HG03342 (cell line): ENCODE measurements at regions not wholly inside any gene's neighbourhood (a gene's known extent, or its start where the extent isn't known, plus 50 kb on each side); places are given as distances from the start of the nearest gene placed in this dataset.
"Not testable (repeated sequence)": the region's sequence is repeated elsewhere in the genome, so short reads cannot be mapped to it uniquely, and the experiment has no call there.

ENCODE experiments used
- ATAC-seq: cut with Tn5 transposase; IDR thresholded peaks from one replicate; pipeline ENCODE4 v1.9.1; 2021; ENCODE audit warnings: mild to moderate bottlenecking, moderate library complexity; ENCODE audit not compliant: unreplicated experiment

DNA sequence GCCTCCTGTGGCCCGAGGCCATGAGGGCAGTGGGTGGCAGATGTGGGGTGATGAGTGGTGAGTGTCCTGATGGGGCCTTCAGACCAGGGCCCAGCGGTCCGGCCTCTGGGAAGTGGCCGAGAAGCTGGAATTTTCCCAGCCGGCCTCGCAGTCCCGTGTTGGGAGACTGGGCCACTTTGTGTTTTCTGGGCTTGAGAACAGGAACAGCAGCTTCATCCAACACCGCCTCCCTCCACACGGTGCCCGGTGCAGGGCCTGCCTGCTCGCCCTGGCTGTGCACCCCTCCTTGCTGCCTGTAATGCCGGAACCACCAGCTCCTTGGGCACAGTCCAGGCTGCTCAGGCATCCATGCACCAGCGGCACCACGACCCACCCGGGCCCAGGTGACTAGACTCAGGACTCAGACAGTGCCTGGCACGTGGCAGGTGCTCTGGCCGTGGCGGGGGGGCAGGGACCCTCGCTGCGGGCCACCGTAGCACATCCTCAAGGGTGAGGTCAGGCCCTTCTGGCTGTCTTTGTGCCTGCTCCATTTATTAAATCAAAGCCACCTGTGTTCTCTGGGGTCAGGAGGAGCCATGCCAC, 194.7 kb downstream of the BANP start:
- not testable (repeated sequence) for ATAC-seq

DNA sequence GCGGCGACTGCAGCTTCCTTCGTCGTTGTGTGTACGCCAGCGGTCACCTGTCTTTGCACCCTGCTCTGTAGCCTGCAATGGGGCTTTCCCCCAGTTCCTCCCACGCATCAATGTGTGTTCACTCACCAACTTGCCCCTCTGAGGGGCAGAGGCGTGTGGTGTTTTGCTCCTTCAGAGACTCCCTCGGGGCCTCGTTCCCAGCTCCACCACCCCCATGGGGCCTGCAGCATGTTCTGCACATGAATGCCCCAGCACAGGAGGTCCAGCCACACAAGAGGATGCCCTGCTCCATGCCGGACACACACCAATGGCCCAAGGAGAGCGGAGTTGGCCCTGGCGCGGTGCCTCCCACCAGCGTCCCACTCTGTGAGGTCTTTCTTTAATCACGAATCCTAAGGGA, 196.8 kb downstream of the BANP start:
- ATAC-seq: not testable (repeated sequence)

DNA sequence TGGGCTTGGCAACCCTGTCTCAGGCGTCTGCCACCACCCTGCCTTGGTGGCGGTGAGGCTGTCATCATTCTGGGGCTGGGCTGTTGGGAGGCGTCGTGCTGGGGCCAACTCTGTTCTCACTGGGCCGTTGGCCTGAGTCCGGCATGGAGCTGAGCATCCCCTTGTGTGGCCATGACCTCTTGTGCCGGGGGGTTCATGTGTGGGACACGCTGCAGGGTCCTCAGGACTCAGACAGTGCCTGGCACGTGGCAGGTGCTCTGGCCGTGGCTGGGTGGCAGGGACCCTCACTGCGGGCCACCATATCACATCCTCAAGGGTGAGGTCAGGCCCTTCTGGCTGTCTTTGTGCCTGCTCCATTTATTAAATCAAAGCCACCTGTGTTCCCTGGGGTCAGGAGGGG, 197.4 kb downstream of the BANP start:
- ATAC-seq: not testable (repeated sequence)

DNA sequence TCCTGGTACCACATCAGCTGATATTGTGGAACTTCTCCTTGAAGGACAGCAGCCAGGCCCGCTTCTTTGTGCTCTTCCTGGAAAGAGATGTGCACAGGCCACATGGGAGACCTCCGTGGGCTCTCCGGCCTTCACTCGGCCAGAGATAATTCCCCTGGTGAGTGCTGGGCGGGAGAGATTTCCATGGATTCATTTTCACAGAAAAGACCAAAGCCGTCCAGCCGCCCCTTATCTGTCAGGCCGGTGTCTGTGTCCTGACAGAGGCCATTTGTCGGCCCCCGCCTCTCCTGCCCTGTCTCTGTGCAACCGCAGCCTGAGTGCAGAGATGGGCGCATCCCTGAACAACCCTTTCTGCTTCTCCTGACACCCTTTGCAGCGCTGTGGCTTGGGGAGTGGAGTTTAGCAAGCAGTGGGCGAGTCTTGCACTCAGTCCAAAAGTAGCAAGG, 197.9 kb downstream of the BANP start:
- not testable (repeated sequence) for ATAC-seq

DNA sequence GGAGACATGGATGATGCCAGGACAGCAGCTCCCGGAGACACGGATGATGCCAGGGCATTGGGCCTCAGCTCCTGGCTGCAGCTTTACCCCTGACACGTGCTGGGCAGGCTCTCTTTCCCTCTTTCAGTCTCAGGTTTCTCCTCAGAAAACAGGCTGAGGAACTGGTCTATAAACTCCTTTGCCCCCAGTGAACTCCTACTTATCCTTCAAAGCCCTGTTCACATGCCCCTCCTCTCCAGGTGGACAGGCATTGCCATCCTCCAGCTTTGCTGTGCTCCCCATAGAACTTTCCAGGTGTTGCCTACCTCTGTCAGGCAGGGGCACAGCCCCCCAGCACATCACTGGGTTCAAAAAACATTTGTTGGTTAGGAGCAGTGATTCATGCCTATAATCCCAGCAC, 198.4 kb downstream of the BANP start:
- ATAC-seq: not testable (repeated sequence)

DNA sequence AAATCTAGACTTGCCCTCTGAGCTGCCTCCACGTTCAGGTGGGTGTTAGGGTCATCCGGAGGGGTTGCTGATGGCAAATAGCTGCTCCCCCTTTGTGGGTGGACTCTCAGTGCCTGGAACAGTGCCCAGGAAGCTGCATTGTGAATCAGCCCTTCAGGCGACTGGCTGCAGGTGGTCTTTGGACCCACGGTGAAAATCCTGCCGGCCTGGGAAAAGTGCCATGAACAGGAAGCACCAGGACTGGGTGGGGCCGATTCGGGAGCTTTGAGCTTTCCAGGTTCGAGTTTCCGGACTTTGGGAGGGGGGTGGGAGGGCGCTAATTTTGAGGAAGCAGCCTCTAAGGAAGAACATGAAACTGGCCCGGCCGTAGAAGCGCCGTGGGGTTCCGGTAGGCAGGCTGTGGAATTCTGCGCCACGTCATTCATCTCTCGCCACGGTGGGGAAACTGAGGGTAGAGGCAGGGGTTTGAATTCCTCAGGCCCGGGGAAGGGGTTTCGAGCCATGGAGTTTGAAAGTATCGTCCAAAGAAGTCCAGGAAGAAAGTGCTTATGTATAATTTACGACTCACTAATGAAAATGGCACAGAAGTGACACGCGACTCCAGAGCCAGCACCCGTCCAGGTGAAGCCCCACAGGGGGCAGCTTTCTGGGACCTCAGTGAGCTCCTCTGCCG, 199.4 kb downstream of the BANP start:
- ATAC-seq: not testable (repeated sequence)

DNA sequence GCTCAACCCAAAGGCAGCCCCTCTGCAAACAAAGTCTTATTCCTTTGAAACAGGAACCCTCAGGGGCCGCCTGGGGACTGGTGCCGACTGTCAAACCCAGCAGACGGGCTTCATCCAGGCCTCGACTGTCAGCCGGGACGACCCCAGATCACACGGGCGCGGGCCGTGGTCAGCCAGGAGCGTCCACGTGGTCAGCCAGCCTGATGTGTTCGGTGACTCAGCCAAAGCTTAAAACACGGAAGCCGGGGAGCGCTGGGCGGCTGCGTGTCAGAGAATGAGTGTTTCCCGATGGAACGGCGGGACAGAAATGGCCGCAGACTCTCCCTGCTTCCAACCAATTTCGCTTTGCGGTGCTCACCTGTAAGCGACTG, 199.9 kb downstream of the BANP start:
- ATAC-seq: not testable (repeated sequence)

DNA sequence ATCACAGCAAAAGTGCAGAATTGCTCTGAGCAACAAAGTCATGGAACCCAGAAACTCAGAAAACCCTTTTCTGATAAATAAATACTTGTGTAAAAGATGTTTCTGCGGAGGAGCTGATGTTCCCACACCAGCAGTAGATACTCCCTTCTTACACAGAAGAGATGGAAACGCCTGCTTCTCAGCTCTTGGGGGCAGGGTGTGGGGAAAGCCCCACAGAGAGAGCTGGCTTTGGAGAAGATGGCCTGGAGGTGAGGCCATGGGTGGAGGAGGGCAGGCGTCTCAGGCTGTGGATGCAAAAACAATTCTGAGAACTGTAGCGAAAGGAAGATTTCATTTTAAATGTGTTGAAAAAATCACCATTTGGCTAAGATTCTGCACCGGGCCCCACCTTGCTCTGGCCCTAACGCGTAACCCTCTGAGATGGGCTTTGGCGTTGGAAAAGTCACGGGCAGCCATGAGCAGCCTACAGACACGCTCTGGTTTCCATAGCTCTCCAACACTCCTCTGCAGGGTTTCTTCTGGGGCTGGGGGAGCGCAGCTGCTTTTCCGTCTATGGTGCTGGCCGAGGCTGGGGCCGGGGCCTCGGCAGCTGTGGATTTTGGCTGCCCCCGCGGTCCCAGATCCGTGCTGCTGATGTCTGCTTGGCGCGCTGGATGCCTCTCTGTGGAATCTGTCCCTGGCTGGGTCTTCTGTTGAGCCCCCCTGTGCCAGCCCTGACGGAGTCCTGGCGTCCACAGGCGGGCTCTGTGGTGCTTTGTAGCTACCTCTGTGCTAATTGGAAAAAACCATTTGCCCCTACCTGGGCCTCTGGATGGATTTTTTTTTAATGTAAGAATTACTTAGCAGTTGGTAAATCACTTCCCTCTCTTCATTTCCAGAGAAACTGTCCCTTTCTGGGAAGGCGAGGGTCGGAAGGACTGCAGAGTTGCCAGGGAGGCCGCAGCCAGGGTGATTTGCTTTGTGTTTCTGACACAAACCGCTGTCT, 200.9 kb downstream of the BANP start:
- not testable (repeated sequence) for ATAC-seq

DNA sequence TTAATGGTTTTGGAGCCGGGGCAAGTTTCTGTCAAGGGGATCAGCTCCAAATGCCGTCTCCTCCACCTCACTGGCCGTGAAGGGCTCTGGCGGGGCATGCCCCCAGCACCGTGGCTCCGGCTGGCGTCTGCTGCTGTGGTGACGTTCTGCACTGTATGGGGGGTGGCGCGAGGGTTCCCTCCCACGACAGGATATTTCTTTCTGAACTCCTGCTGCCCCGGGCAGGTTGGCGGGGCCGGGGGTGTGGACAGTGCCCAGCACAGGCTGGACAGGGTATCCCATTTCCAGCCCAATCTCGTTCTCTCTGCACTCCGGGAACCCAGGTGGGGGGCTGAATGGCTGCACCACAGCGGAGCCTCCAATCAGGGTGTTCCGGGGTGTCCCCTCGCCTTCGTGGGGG, 201.6 kb downstream of the BANP start:
- not testable (repeated sequence) for ATAC-seq

DNA sequence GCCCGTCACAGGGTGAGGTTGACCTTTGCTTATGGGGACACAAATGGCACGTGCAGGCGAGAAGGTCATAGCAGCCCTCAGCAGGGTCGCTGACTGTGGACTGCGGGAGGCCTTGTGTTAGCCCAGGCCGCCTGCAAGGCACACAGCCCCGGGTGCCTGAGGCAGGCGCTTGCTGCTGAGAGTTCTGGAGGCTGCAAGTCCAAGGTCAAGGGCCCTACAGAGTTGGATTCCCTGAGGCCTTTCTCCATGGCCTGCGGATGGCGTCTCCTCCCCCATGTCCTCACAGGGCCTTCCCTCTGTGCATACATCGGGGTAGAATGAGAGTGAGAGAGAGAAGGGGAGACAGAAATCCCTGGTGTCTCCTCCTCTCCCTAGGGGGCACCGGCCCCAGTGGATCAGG, 202.3 kb downstream of the BANP start:
- not testable (repeated sequence) for ATAC-seq

DNA sequence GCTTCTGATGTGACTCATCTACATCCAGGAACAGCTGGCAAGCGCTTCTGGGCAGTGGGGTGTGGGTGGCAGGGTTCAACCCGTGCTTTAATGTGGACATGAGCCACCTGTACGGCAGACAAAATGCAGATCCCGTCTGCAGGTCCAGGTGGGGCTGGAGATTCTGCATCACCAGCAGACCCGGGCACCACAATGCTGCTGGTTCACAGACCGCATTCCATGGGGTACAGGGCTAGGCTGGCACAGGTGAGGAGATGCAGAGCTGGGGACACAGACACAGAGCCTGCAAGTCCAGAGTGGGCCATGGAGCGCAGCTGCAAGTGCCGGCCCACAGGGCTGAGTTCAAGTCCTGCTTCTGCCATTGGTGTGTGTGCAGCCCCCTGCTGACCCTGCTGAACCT, 203.7 kb downstream of the BANP start:
- not testable (repeated sequence) for ATAC-seq

DNA sequence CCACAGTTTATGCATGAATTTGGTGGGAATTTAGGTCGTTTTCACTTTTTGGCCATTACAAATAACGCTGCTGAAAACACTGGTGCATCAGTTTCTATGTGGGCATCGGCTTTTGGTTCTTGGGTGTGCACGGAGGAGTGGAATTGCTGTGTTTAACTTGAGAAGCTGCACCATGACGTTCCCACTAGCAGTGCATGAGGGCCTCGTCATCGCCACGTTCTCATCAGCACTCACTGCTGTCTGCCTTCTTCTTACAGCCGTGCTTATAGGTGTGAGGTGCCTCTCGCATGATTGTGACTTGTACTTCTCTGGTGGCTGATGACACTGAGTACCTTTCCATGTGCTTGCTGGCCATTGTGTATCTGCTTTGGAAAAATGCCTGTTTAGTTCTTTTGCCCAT, 204.4 kb downstream of the BANP start:
- not testable (repeated sequence) for ATAC-seq

DNA sequence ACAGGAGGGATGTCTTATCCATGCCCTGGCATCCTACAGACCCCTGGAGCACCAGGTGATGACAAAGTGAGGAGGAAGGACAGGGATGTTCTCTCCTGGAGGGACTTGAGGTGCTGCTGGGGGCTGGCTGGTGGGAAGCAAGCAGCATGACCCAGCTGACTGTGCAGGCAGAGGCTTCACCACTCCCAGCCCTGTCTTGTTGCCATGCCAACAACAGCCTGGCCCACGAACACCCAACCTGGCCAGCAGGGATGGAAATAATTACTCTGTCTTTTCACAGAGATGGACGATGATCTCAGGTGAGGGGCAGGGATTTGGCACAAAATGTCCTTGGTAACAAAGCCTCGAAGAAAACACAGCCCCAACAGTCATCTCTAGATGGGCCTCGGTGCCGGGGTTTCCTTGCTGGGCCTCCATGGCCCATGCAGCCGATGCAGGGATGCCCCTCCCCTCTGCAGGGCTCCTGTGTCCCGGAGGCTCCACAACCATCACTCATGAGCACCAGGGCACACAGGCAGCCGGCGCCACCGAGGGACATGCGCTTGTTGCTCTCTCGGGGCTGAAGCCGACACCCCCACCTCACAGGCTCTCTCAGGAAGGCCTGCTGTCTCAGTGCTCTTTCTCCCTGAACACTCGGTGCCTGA, 205.5 kb downstream of the BANP start:
- ATAC-seq: not testable (repeated sequence)

DNA sequence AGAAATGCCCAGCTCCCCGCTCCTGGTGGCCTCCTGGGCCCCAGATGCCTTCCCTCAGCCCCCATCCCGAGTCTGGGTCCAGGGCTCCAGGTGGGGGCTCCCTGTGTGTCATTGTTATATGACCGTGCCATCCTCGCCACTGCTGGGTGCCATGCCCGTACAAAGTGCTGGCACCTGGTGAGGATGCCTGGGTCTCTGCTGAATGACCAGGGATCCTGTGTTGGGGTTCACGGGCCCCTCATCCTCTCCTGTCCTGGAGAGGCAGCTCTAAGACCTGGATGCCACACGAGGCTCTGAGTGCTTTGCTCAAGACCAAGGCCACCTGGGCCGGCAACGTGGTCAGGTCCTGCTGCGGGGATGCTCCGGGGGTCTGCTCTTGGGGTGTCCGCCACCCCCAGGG, 206.5 kb downstream of the BANP start:
- ATAC-seq: not testable (repeated sequence)

DNA sequence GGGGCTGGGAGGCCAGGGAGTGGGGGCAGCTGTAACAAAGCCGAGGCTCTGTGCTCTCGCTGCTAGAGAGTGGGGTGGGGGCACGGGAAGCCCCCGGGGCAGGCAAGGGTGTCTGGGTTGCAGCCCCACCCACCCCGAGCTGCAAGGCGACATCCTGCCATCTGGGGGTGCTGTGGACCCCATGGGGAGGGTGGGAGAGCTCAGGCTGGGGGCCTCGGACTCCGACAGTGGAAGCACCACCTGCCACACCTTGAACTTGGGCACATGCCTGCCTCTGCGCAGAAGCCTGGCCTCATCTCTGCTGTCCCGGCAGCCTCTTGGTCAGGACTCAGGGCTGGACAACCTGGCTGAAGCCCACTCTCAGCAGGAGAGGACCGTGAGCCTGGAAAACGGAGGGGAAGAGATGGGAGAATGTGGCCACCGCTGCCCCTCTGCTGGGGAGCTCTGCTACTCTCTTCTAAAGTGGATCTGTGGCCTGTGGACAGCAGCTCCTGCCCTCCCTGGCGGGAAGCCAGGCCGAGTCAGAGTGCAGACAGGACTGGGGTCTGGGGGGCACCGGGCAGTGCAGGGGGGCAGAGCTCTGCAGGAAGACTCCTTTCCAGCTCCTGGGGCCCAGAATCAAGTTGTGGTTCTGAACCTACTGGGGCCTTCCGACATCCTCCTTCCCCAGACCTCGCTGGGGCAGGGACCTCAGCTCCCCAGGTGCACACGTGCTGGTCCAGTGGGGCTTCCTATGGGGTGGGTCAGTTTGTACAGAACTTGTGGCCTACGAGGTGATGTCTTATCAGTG, 207.2 kb downstream of the BANP start:
- not testable (repeated sequence) for ATAC-seq

DNA sequence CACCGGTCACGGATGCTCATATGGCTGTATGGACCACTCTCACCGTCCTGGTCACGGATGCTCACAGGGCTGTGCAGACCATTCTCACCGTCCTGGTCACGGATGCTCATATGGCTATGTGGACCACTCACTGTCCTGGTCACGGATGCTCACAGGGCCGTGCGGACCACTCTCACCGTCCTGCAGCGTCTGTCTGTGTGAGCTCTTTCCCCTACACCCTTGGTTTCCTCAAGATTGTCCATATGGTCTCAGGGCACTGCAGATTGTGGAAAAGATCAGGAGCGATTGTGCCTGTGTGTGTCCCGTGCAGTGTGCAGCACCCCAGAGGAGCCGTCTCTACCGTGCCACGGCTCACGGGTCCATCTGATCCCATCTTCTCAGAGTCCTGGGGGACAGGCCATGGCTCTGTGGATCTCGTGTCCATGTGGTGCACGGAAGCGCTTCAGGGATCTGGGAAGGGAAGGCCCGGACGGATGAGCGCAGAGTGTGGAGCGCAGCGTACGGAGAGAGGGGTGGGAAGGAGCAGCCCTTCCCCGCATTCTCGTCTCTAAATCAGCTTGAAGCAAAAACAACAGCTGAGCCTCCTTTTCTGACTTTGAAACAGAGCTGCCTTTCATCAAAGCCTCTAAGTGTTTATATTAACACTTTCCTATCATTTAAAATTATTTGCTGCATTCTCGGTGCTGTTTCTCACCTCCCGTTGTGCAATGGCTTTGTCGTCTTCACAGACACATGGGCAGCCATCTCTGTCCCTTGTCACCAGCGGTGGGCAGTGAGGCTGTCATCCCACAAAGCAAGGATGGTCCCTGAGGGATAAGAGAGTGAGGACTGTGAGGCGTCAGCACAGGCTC, 208.0 kb downstream of the BANP start:
- ATAC-seq: not testable (repeated sequence)

DNA sequence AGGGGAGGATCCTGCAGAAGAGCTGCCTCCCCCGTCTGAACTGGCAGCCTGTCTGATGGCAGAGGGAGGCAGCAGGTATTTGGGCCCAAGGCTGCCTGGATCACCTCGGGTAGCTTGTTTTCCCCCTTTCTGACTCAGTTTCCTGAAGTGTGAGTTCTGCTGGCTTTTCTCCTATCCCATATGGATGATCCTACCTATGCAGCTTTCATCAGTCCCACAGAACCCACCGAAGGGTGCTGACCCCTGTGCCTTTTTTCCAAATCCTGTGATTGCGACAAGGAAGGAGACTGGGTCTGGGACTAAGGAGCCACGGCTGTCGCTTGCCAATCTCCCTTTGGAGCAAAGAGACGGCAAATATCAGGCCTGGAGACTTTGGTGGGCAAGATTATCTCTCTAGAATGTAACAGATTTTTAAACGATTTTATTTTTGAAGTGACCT, 208.7 kb downstream of the BANP start:
- ATAC-seq: not testable (repeated sequence)

DNA sequence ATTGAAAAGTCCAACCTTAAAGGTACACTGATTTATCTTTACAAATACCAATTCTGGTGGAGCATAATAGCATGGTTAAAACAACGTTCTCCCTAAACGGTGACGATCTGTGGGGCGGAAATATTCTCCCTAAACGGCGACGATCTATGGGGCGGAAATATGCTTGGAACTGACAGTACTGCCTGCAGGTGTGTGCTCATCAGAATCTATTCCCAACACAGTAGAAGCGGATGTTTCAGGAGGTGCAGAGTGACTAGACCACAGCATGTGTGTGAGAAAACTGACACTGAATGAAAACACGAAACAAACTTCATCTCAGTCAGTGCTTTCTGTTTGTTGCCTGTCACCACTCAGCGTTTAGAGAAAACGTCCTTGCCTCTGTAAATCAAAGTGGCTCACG, 210.0 kb downstream of the BANP start:
- ATAC-seq: not testable (repeated sequence)

DNA sequence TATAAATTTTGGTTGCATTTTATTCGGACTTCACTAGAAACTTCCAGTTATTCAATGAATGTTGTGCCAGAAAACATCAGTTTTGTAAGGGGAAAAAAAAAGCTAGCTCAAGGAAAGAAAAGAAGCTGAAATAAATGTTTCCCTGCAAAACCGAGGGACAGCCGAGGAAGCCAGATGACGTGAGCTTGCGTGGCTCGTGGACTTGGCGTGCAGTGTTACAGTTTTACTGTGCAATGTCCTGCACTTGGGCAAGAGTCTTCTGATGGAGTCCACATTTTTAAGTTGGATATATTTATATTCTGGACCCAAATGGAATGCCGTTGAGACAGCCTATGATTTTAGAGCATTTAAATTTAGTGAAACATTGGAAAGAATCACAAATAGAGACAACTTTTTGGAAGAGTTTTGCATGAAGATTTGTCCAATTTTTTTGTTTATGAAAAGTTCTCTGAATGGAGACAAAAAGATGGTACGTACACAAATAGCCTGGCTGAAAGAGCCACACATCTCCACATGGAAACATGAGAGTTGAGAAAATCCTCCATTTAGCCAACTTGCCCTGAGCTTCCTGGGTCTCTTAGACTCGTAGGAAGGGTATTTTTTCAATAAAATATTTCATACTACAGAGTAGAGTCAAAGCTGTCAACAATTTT, 210.5 kb downstream of the BANP start:
- not testable (repeated sequence) for ATAC-seq
